Activated B cell treated with CpG ODN at 0.5 μM for 24 hours (primary cell): ENCODE measurements at regions not wholly inside any gene's neighbourhood (a gene's known extent, or its start where the extent isn't known, plus 50 kb on each side); places are given as distances from the start of the nearest gene placed in this dataset.

Experiments
- ATAC-seq: fragments of 200-7000 bp; cut with Tn5 transposase; one replicate; pipeline ENCODE4 v1.10.0; 2021; ENCODE audit warnings: low read depth, mild to moderate bottlenecking, moderate library complexity
- CTCF ChIA-PET: fragments of 350-600 bp; sonication (Branson Sonifier 250); formaldehyde crosslinking; loops from one replicate; lab custom pipeline; 2021; ENCODE audit warnings: antibody characterized with exemption; lab: Charles Lee
- POLR2A ChIA-PET: fragments of 350-600 bp; sonication (Branson Sonifier 250); formaldehyde crosslinking; loops from one replicate; lab custom pipeline; 2021; ENCODE audit warnings: antibody characterized with exemption; lab: Charles Lee
- DNase-seq: peaks from one replicate; pipeline ENCODE4 v3.0.0; 2022
- H3K27ac Mint-ChIP-seq: one replicate; pipeline ENCODE4 v1.8.0; 2020; ENCODE audit warnings: mixed read lengths
- H3K27me3 Mint-ChIP-seq: one replicate; pipeline ENCODE4 v1.8.0; 2021; ENCODE audit warnings: mixed read lengths
- H3K36me3 Mint-ChIP-seq: one replicate; pipeline ENCODE4 v1.8.0; 2021; ENCODE audit warnings: low read depth, mixed read lengths
- H3K4me1 Mint-ChIP-seq: one replicate; pipeline ENCODE4 v1.8.0; 2021; ENCODE audit warnings: mixed read lengths
- H3K4me3 Mint-ChIP-seq: one replicate; pipeline ENCODE4 v1.8.0; 2020; ENCODE audit warnings: mild to moderate bottlenecking, mixed read lengths
- H3K9me3 Mint-ChIP-seq: one replicate; pipeline ENCODE4 v1.8.0; 2020; ENCODE audit warnings: mixed read lengths
- CTCF ChIP-seq: fragments of 200-600 bp; IDR thresholded peaks from one replicate; pipeline ENCODE4 v1.8.0; 2022; ENCODE audit warnings: antibody characterized with exemption, mild to moderate bottlenecking
- intact Hi-C: fragments of 100-400 bp; cut with micrococcal nuclease; formaldehyde crosslinking; loops from one replicate; pipeline ENCODE4 v1.15.1; 2024

GRCh38 chr9:103837940-103838339 is 256.2 kb upstream of the SMC2 start:
- H3K4me1 Mint-ChIP-seq, result no peaks in the 10 kb centered on the region
- intact Hi-C loops, result no loop called here
- no peaks in the 10 kb centered on the region for H3K36me3 Mint-ChIP-seq
- CTCF ChIA-PET, result no interaction called here
- ATAC-seq (no peak), DNase-seq (no peak)
- no peak overlapping the region for H3K4me3 Mint-ChIP-seq
- no peaks in the 10 kb centered on the region for H3K27me3 Mint-ChIP-seq
- H3K9me3 Mint-ChIP-seq, result no peaks in the 10 kb centered on the region
- no peak overlapping the region for H3K27ac Mint-ChIP-seq
- no peak for TF ChIP-seq CTCF
- POLR2A ChIA-PET, result no interaction called here

GRCh38 chr9:103839197-103839596 is 254.9 kb upstream of the SMC2 start:
- POLR2A ChIA-PET, result no interaction called here
- intact Hi-C loops, result no loop called here
- no peak overlapping the region for H3K4me3 Mint-ChIP-seq
- no peak for ATAC-seq
- H3K27me3 Mint-ChIP-seq, result no peaks in the 10 kb centered on the region
- no peak for TF ChIP-seq CTCF
- H3K4me1 Mint-ChIP-seq, result no peaks in the 10 kb centered on the region
- no peak for DNase-seq
- H3K27ac Mint-ChIP-seq, result no peak overlapping the region
- no peaks in the 10 kb centered on the region for H3K9me3 Mint-ChIP-seq
- CTCF ChIA-PET, result no interaction called here
- no peaks in the 10 kb centered on the region for H3K36me3 Mint-ChIP-seq

GRCh38 chr9:103867886-103868285 is 226.2 kb upstream of the SMC2 start:
- TF ChIP-seq CTCF, result no peak
- Mint-ChIP-seq H3K4me1 (no peaks in the 10 kb centered on the region), H3K27me3 (no peaks in the 10 kb centered on the region), H3K4me3 (no peak overlapping the region), H3K36me3 (no peaks in the 10 kb centered on the region), H3K9me3 (no peaks in the 10 kb centered on the region), H3K27ac (no peak overlapping the region)
- ATAC-seq (no peak), DNase-seq (no peak)
- POLR2A ChIA-PET, result no interaction called here
- intact Hi-C loops, result no loop called here
- CTCF ChIA-PET, result no interaction called here

GRCh38 chr9:103872811-103873210 is 221.3 kb upstream of the SMC2 start:
- H3K36me3 Mint-ChIP-seq, result no peaks in the 10 kb centered on the region
- H3K27ac Mint-ChIP-seq, result no peak overlapping the region
- no peaks in the 10 kb centered on the region for H3K4me1 Mint-ChIP-seq
- CTCF ChIA-PET, result no interaction called here
- H3K27me3 Mint-ChIP-seq, result no peaks in the 10 kb centered on the region
- no peak for ATAC-seq
- POLR2A ChIA-PET, result no interaction called here
- no peak for TF ChIP-seq CTCF
- intact Hi-C loops, result no loop called here
- no peak overlapping the region for H3K4me3 Mint-ChIP-seq
- H3K9me3 Mint-ChIP-seq, result no peaks in the 10 kb centered on the region
- no peak for DNase-seq

- H3K4me1 Mint-ChIP-seq, result no peaks in the 10 kb centered on the region
- no peaks in the 10 kb centered on the region for H3K9me3 Mint-ChIP-seq
- no peak for TF ChIP-seq CTCF
- H3K4me3 Mint-ChIP-seq, result no peak overlapping the region
- ATAC-seq (no peak), DNase-seq (no peak)
- H3K36me3 Mint-ChIP-seq, result no peaks in the 10 kb centered on the region
- H3K27me3 Mint-ChIP-seq, result no peaks in the 10 kb centered on the region
- CTCF ChIA-PET, result no interaction called here
- intact Hi-C loops, result no loop called here
- POLR2A ChIA-PET, result no interaction called here
- no peak overlapping the region for H3K27ac Mint-ChIP-seq
Observed at GRCh38 chr9:103881419-103881818, 212.7 kb upstream of the SMC2 start.
